ENCODE measurements at regions not wholly inside any gene's neighbourhood (a gene's known extent, or its start where the extent isn't known, plus 50 kb on each side); places are given as distances from the start of the nearest gene placed in this dataset.

DNA sequence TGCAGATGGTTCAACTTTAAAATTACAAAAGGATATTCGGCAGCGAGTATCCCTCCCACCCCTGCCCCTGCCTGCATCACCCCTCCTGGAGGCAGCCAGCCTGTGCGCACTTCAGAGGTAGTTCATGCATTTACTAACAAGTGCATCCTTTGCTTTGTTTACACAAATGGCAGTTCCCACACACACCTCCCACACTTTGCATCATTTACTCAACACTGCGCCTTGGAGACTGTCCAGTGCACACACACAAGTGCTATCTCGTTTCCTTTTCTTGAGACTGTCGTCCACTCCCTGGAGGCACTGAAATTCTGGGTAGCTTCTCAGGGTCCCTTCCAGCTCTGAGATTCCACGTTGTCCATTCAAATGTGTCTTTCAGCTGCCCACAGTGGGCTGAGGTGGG, 53.1 kb upstream of the VSX1 start:
- no peak for DNase-seq (ENCODE audit: low spot score)

- no peak for DNase-seq (ENCODE audit: low spot score)
Observed at GRCh38 chr20:25136056-25136455, 54.1 kb upstream of the VSX1 start.

GRCh38 chr20:25136643-25137559, 55.0 kb upstream of the VSX1 start:
- DNase-seq (ENCODE audit: low spot score) = peak; percentile 81

DNA sequence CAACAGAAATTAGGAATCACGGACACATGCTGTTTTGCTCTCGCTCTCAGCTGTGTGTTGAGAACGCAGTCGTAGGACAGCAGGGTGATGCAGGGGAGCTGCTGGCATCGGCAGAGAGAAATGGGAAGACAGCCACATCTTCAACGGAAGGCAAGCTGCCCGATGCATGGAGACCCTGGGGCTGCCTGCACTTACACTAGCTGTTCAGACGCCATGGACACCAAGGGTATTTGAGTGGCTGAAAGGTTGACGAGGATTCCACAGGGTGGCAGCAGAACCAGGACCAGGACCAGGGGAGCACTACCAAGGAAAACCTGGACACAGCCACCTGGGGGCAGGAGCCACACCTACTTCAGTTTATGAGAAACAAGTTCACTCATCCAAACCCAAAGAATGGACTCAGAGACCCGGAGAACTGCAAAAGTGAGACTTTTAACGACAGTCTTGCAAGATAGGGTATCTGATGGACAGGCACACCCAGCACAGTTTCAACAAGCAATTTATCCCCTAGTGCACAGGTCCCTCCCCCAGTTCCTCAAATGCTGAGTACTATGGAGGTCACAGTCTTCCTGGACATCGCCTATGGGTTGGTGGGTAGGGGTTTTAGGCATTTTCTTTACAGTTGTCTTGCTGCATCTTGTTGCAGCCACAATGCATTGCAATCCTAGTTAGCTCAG, 56.3 kb upstream of the ENTPD6 start:
- DNase-seq (ENCODE audit: low spot score) = peak; percentile 65

DNA sequence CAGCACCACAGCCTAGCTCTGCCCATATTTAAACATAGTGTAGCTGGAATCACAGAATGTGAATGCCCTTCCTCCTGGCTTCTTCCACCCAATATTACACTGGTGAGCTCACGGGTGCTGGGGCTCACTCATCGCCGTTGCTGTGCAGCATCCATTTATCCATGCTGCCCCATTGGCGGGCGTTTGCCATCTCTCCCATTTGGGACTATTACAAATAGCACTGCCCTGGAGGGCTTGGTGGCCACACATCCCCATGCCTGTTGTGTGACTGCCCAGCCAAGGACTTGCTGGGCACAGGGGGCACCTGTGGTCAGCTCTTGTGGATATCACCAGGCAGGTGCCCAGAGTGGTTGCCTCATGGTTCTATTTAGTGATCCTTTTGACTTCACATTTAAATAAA, 54.5 kb upstream of the ENTPD6 start:
- no peak for DNase-seq (ENCODE audit: low spot score)

DNA sequence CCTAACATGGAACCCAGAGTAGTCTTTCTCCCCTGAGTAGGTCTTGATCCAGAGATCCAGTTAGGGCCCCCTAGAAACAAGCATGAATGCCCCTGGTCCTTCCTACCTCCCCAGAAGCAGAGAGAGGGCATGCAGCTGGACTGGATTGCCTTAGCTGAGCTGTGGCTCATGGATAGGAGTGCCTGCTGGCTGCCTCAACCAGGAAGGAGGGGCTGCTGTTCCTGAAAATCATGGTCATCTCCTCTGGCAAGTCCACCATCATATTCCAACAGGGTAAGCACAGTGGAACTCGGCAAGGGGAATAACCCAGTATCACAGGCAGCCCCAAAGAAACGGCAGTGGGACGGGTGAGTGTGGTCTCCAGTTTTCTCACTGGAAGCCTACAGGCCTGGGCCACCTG, 53.1 kb upstream of the ENTPD6 start:
- no peak for DNase-seq (ENCODE audit: low spot score)

DNA sequence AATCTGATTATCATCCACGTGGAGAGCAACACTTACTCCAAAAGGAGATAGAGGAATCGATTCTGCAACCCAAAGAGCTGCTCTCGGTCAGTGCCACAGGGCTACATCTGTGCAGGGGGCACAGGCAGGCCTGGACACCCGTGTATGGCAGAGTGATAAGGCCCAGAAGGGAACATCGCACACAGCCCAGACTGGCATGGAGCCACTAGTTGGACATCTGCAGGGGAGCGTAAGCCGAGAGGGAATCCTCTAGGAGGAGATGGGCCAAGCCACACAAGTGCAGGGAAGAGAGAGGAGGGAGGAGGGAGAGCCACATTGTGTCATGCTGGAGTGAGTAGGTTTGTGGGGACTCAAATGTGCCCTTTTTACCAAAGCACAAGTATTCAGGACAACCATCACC, 50.4 kb upstream of the ENTPD6 start:
- no peak for DNase-seq (ENCODE audit: low spot score)

All from SW480 (cell line).